Stimulated activated CD4-positive, alpha-beta T cell treated with anti-CD3 and anti-CD28 coated beads, Interleukin-15, amount 100 ng/mL, for 48 hours (primary cell): ENCODE measurements at regions not wholly inside any gene's neighbourhood (a gene's known extent, or its start where the extent isn't known, plus 50 kb on each side); places are given as distances from the start of the nearest gene placed in this dataset.
"Not testable (repeated sequence)": the region's sequence is repeated elsewhere in the genome, so short reads cannot be mapped to it uniquely, and the experiment has no call there.

ENCODE experiments used
- DNase-seq, 2 donors: peaks; one replicate each; pipeline ENCODE4 v3.0.0-alpha.2; 2020; ENCODE audit warnings: low read depth in 2 of 2

DNA sequence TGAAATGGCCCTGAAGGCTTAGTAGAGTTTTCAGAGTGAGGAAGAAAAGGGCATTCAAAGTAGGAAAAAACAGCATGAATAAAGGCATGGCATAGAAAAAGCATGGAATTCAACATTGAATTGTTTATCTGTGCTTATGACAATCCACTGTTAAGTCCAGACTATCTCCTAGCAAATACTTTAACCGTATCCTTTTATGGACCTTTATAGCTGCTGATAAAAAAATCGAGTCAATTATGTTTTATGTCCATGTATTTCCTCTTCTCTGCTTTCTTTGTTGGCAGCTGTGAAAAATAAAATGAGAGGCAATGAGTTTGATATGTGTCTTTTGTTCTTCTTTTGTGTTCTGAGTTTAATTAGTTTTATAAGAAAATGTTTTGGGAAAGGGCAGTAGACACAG, 70.4 kb downstream of the TDRD15 start:
- no peak for DNase-seq

DNA sequence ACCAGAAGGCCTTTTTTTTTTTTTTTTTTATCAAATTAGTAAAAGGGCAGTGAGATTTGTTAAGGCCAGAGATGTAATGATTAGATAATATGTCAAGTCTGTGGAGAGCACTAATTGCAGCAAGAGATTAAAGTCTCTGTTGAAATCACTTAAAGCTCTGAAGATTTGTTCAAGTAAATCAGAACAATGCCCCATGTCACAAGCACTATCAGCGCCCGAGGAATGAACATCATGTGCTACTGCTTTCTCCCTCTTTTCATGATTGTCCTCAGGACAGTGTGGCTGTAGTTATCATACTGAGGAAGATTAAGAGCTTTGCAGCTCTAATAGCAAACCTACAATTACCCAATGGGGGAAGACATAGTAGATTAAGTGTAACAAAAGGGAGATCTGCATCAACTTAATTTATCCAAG, 71.1 kb downstream of the TDRD15 start:
- no peak for DNase-seq

DNA sequence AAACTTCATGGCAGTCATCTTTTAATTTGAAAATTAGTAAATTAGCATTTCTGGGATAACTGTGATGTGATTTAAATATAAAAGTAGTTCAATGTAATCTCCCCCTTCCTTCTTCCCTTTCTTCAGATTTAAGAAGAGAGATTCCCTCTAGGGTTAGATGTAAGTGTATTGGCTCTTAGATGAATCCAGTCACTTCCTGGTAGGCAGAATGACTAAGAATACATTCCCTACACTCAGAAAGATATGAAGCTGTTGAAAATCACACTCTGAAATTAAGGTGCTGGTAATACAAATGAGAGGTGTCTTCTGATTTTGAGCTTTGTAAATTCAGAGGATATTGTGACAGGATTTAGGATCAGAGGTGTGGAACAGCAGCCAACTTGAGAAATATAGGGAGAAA, 71.6 kb downstream of the TDRD15 start:
- no peak for DNase-seq

DNA sequence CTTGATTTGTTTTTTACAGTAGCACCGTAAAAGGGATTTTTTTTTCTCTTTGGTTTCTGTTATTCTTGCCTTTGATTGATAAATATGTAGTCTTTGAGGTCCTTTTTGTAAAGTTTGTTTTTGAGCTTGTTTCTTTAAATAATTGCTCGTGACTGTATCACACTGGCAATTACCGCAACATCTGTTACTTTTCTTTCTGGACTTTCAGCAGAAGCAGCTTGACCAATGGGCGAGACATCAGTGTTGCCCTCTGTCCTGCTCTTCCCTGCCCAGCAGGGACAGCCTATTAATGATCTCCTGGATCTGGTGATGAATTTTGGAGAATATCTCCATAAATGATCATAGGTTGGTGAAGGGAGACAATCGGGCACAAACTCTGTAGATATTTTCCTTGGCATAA, 74.9 kb downstream of the TDRD15 start:
- no peak for DNase-seq

DNA sequence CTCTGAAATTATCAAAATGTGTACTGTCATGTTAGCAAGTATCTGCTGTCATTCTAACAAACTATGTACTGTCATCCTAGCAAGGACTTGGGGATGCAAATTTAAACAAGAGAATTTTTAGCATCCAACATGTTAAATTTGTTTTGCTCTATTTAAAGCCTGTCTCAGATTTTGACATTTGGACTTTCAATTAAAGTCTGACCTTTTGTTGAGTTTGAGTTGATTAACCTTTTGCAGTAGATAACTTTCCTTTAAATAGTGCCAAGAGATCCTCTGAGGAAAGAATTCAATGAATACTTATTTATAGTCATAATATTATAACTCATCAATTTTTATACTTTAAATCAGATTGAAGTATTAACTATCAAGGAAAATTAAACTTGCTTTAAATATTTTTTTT, 80.2 kb downstream of the TDRD15 start:
- no peak for DNase-seq

DNA sequence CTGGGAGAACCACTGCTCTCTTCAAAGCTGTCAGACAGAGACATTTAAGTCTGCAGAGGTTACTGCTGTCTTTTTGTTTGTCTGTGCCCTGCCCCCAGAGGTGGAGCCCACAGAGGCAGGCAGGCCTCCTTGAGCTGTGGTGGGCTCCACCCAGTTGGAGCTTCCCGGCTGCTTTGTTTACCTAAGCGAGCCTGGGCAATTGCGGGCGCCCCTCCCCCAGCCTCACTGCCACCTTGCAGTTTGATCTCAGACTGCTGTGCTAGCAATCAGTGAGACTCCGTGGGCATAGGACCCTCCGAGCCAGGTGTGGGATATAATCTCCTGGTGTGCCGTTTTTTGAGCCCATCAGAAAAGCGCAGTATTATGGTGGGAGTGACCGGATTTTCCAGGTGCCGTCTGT, 90.3 kb downstream of the TDRD15 start:
- DNase-seq = not testable (repeated sequence)

DNA sequence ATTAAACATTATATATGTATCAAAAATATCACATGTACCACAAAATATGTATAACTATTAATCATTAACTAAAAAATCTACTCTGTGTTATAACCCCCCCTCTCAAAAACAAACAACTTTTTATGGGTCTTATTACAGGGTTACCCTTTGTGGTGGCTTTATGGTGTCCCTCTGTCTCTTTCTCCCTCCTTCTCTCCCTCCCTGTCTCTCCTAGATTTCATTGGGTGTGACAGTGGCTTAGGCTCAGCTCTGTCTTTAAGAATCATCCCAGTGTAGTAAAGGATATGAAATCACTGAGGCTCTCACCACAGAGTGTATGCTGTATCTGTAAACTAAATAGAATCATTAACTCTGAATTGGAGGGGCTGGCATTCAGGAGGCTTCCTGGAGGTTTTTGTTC, 93.7 kb downstream of the TDRD15 start:
- DNase-seq = no peak

DNA sequence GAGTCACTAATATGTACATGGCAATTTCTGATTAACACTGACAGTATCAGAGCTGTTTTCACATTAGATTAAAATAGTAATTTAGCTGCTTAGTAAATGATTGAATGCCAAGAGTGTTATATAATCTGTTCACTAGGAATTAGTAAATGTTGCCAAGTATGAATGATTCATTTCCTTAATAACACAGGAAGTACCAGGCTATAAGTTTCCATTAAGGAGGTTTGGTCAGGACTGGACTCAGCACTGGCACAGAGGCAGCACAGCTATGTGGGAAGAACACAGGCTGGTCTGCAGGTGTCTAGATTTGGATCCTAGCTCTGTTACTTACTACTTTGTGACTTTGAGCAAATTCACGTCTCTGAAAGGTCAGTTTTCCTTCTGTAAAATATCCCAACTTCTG, 97.2 kb downstream of the TDRD15 start:
- DNase-seq = no peak

DNA sequence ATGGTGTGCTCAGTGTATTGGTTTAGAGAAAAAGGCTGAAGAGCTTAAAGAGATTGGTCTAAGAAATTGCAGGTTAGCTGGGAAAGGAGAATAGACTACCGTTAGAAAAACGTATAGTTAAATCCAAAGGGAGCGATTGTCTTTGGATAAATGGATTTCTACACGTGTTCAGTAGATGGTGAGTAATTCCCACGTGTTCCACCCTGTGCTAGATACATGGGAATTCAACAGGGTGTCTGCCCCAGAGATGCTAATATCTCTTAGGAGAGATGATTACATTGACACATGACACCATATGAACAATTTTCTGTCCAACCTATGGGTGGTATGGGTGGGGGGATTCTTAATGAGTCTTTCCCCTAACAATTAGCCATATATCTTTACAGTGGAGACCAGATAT, 99.8 kb downstream of the TDRD15 start:
- DNase-seq = no peak

DNA sequence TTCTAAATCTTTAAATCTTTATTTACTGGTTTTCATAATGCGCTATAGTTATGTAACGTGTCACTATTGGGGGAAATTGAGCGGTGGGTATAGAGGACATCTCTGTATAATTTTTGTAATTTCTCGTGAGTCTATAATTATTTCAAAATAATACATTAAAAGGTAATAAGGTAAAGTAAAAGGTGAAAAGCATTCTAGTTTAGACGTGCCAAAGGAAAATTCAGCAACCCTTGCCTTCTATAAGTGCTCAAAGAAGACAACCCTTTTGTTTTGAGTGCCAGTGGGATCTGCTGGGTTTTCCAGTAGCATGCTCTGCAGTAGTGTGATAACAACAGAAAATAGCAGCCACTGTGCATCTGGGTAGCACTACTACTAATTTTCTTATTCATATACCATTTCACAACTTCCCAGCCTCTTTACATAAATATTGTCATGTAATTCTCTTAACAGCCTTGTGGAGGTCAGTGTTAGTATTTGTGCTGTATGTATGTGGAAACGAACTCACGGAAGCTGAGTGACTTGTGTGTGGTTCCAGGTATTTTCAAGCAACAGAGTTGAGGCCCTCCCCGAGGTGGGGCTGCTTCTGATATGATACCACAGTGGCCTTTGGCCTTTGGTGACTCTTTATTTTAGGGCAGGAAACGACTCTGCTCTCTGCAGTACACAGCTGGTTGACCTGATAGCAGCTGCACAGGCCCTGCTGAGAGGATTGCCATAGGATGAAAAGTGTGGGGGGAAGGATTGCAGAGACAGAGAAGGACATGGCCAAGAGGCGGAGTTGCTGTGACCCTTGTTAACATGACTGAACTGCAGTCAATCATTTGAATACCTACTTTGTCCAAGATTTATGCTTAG, 104.5 kb downstream of the TDRD15 start:
- no peak for DNase-seq

DNA sequence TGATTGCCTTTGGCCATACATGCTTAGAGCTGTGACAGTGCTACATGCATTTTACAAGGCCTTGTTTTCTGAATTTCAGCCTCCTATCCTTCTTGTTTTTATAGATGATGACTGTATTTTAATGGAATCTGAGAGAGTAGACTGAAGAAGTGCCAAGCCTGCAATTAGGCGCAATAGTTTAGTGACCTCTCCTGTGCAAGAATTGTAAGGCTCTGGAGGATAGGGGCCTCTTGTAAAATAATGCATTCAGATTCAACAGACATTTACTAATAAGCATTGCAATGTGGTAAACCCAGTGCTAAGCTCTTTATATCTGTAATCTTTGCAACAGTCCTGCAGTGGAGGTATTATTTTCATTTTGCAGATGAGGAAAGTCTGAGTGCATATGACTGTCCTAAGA, 105.5 kb downstream of the TDRD15 start:
- no peak for DNase-seq

DNA sequence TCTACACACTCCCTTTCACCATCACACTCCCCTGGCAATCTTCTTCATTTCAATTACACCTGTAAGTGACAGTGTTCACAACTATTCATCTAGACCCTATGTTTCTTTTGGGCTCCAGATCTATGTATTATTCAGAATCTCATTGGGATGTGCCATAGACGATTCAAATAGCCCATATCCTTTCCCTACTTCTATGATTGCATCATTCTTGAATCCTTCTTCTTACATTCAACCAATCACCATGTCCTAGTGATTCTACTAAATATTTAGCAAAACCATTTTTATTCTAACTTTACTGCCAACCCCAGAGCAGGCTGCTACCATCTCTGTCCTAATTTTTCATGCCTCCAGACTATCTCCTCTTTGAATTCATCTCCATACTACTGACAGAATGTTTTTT, 106.4 kb downstream of the TDRD15 start:
- no peak for DNase-seq

DNA sequence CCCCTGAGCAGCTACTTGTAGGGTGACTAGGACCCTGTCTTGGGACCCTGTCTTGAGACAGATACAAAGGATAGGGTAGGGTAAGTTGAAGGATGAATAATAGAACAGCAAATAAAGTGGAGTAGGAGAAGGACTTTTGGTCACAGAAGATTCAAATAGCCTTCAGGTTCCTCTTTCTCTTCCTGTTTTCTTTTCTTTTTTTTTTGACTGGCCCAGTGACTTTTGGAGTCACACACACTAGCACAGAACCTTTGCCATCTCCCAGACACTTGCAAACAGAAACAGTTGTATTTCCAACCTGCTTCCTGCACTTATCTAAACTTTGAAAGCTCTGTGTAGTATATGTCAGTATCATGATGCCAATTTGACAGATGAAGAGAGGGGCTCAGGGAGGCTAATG, 108.2 kb downstream of the TDRD15 start:
- DNase-seq = no peak

DNA sequence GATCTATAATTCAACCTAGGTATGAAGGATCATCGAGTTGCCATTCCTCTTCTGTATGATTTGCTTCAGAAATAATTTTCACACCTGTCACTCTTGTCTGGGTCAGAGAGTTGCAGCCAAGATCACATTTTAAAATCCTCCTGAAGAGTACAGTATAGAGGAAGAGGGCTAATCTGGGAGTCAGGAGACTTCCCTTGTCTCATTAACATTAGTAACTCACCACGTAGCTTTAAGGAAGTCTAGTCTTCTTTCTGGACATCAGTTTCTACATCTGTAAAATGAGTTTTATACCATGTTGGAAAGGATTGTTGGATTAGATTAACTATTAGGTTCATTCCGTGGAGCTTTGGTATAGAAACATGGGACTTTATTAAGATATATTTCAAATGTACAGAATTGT, 109.4 kb downstream of the TDRD15 start:
- no peak for DNase-seq

DNA sequence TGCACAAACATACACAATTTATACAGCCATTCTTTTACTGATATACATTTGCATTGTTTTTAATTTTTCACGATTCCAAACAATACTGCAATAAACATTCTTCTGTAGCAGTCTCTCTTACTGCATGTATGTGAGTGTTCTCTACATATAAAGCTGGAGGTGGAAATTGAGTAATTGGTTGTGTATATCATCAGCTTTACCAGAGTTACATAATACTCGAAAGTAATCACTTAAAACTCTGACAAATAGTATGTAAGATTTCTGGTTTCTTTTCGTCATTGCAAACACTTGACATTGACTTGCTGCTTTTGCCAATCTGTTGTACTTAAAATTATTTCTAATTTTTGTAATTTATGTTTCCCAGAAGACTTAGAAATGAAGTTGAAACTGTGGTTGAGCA, 110.2 kb downstream of the TDRD15 start:
- DNase-seq = no peak

DNA sequence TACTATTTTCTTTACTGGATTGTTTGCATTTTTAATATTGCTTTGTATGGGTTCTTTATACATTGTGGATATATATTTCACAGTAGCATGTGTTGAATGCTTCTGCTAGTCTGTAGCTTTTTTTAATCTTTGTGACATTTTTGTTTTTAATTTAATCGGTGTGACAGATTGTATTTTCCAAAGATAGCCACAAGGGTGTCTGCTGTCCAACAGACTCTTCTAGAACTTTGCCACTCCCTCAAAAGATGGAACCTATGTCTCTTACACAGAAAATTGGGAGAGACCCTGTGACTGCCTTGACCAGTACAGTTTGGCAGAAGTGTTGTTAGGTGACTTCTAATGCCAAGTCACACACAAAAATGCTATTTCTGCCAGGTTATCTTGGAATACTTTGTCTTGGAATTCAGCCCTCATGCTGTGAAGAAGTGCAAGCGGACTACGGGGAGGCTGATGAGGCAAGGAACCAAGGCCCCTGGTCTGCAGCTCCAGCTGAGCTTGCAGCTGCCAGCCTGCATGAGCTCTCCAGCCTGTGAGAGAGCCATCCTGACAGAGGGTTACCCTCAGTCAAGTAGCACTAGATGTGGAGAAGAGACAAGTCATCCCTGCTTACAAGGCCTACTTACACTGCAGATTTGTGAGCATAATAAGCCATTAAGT, 110.8 kb downstream of the TDRD15 start:
- no peak for DNase-seq

DNA sequence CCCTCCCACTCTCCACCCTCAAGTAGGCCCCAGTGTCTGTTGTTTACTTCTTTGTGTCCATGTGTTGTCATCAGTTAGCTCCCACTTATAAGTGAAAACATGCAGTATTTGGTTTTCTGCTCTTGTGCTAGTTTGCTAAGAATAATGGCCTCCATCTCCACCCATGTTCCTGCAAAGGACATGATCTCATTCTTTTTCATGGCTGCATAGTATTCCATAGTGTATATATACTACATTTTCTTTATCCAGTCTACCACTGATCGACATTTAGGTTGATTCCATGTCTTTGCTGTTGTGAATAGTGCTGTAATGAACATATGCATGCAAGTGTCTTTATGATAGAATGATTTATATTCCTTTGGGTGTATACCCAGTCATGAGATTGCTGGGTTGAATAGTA, 116.0 kb downstream of the TDRD15 start:
- DNase-seq = not testable (repeated sequence)

DNA sequence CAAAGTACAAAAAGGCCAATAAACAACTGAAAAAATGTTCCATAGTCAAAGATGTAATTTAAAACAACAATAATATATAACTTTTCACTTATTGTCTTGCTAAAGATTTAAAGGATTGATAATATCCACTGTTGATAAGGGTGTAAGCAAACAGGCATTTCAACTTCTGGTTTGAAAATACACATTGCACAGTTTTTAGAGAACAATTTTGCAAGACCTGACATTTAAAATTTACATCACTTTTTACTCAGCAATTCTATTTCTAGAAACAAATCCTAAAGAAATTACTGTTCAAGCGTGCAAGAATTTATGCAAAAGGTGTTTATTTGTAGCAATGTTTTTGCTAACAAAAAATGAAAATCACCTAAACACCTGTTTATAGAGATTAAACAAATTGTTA, 120.4 kb downstream of the TDRD15 start:
- no peak for DNase-seq

DNA sequence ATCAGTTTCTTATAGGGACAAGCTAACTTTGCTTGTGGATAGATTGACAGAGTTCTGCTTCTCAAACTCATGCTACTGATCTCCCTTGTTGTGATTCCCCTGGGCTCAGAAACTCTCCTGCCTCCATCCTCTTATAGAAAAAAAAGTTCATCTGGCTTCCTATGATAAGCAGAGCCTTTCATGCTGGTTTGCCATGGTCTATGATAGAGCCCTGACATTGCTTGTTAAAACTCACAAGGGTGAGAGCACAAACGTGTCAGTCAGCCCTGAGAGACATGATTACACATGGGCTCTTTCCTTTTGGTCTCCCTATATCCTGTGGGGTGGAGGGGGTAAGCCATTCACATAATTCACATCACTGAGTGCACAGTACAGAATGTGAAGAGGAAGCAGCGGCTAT, 121.8 kb downstream of the TDRD15 start:
- DNase-seq = no peak

DNA sequence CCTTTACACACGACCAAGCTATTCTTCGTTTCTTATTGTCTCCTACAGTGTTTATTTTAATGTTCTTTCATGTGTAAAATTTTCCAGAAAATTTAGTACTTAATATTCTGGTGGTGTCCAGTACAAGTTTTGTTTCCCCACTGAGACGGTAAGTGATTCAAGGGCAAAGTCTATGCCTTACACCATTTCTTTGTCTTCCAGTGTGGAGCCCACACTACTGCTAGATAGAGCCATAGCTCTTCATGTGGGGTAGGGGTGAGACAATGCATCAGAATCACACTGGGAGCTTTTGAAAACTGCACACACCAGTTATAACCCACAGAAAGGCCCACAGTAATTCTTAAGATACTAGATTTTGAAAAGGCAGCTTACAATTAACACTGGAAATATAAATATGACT, 125.6 kb downstream of the TDRD15 start:
- DNase-seq = no peak

DNA sequence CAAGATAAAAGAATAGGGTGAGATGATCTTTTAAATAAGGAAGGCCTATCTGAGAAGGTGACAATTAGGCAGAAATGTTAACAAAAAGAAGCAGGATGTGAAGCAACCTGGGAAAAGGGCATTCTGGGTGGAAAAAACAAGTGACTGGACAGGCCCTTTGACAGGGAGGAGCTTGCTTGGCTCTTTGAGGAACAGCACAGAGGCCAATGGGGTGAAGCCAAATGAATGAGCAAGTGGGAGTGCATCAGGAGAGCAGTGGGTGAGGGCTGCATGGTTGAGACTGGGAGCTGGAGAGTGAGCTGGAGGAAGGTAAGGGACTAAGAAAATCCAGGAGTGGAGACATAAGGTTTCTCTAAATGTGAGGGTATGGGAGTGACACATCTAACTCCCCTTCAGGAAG, 126.9 kb downstream of the TDRD15 start:
- DNase-seq = no peak

DNA sequence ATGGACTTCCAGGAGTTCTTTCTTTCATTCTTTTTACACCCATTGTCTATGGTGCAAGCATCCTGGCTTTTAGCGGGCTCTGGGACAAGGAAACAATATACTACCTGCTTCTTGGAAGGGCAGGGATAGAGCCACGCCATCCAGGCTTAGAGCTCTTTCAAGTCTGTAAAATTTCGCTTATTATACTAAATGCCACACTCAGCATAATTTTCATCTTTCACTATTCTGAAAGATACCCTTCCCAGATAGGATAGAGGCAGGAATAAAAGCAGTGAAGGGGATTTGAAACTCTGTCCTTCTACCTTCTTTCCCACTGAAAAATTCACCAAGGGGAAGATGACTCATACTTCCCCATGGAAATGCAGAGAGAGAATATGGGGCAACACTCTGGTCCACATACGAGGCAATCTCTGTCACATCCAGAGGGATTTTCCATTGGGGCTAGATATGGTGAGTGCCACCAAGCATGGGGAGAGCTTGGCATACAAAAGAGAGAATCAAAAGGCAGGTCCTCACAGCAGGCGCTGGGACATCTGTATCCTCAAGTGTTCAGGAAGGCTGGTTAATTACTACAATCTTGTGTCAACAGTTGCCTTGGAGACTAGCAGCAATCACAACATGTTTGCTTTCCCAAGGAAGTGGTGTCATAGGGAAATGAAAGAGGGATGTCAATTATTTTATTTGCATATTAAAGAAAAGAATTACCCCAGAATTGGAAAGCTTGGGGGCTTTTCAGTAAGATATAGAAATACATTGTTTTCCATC, 127.6 kb downstream of the TDRD15 start:
- DNase-seq = no peak
